Fibroblast of mammary gland (primary cell): ENCODE measurements at regions not wholly inside any gene's neighbourhood (a gene's known extent, or its start where the extent isn't known, plus 50 kb on each side); places are given as distances from the start of the nearest gene placed in this dataset.
"Not testable (repeated sequence)": the region's sequence is repeated elsewhere in the genome, so short reads cannot be mapped to it uniquely, and the experiment has no call there.

ENCODE experiments used
- DNase-seq: peaks from one replicate; pipeline ENCODE4 v3.0.0-alpha.2; 2010; ENCODE audit warnings: low read depth
- H3K4me3 ChIP-seq: 2 replicates; pipeline ENCODE4 v1.5.1; 2011; ENCODE audit warnings: low read depth, mild to moderate bottlenecking, low read length, moderate library complexity; ENCODE audit not compliant: control insufficient read depth
- CTCF ChIP-seq: conservative IDR thresholded peaks from 2 replicates; pipeline ENCODE4 v1.5.1; 2011; ENCODE audit warnings: low read depth, low read length, inconsistent platforms; ENCODE audit not compliant: control insufficient read depth, insufficient read depth

- DNase-seq: no peak
- no peak overlapping the region for H3K4me3 ChIP-seq
- no peak for TF ChIP-seq CTCF
Measured at GRCh38 chr7:106561151-106561550, 99.8 kb downstream of the CCDC71L start.

- no peak for TF ChIP-seq CTCF
- no peak for DNase-seq
- H3K4me3 ChIP-seq: no peak overlapping the region
Measured at GRCh38 chr7:106560482-106560881, 100.5 kb downstream of the CCDC71L start.

- not testable (repeated sequence) for H3K4me3 ChIP-seq, DNase-seq
Measured at GRCh38 chr7:106556244-106556643, 104.7 kb downstream of the CCDC71L start.

- not testable (repeated sequence) for DNase-seq, H3K4me3 ChIP-seq
Measured at GRCh38 chr7:106554623-106555022, 106.3 kb downstream of the CCDC71L start.

GRCh38 chr7:106553446-106553836, 107.5 kb downstream of the CCDC71L start:
- TF ChIP-seq CTCF: no peak
- no peak for DNase-seq
- no peak overlapping the region for H3K4me3 ChIP-seq

GRCh38 chr7:106552645-106553445, 108.1 kb downstream of the CCDC71L start:
- TF ChIP-seq CTCF: no peak
- no peak for DNase-seq
- no peak overlapping the region for H3K4me3 ChIP-seq

- no peak overlapping the region for H3K4me3 ChIP-seq
Measured at GRCh38 chr7:106551936-106552335, 109.0 kb downstream of the CCDC71L start.

More at GRCh38 chr7:106551936-106552335, 109.0 kb downstream of the CCDC71L start:
- DNase-seq: no peak
- no peak for TF ChIP-seq CTCF
